Midbrain (tissue), 1 donor: ENCODE measurements at regions not wholly inside any gene's neighbourhood (a gene's known extent, or its start where the extent isn't known, plus 50 kb on each side); places are given as distances from the start of the nearest gene placed in this dataset.

Source experiments
- DNase-seq: peaks from one replicate; lab custom pipeline; 2025; lab: John Stamatoyannopoulos, UW

DNA sequence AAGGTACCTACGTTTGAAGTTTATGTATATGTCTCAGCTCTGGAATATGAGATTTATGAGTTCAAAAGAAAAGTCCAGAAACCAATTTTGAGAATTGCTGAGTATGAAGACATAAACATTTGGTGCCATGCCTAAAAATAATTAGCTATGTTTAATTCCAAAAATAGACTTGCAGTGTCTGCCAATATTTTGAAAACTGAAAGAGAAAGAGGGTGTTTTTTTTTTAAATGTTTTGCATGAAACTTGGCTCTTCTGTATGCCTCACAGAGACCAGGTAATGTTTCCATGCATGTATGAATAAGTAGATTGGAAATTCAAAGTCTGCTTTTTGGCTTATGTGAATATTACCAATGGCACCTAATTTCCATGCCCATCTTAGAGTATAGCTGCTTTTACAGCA lies 634.4 kb upstream of the C9orf72 start:
- DNase-seq = no peak

DNA sequence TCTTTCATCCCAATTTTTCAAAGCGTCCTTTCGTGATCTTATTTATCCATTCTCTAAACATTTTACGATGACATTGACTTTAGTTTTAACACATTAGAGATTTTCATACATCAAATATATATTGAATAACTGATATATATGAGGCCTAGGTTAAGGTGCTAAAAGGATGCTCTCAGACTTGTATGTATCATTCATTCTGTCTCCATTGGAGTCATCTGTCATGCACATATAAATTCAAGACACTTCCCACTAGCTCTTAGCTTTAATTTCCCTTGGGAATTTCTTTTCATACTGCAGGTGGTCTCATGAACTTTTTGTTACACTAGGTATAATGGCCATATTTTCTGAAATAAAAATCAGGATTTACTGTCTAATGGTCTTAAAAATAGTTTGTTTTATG lies 635.8 kb upstream of the C9orf72 start:
- no peak for DNase-seq

DNA sequence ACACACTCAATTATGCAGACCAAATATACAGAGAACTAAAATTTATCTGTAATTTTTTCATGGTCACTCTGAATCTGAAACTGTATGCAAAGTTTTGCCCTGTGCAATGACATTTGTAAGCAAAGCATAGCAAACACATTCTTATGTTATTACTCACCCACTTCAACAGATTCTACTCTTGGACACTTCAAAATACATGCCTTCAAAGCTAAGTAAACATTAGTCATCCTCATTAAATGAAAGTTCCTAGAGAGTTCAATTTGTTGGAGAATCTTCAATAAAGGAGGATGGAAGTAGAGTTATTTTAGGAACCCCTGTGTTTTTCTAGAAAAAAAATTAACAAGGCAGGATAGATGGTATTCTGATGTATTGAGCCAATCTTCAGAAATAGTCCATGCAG lies 639.7 kb upstream of the C9orf72 start:
- DNase-seq = no peak

DNA sequence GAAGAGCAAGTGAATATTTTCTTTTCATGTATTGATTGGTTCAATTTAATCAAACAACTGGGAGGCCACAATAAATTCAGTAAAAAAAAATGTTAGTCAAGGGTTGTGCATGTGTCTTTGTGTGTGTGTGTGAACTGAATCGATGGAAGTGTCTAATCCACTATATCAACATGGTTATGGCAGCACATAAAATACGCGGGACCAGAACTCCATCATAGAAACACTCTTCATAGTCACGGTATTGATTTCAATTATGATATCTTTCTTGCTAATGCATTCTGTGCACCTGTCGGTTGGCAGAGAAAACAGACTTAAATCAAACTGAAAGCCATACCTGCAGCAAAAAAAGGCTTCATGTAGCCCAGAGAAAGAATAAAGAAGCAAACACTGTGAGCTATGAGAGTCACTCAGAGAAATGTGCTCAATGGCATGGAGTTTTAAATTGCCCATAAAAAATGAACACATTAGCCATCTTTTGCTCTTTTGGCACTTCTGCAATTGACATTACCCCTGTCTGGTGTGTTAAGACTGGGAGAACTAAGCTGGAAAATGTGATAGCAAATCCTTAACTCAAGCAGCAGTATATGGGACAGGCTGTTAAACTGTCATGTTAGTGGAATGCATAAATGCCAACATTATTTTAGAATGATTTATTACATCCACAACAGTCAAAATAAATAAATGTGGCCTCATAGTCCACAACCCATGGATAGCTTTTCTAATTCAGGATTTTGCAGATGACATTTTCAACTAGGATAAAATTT lies 642.4 kb upstream of the C9orf72 start:
- no peak for DNase-seq

DNA sequence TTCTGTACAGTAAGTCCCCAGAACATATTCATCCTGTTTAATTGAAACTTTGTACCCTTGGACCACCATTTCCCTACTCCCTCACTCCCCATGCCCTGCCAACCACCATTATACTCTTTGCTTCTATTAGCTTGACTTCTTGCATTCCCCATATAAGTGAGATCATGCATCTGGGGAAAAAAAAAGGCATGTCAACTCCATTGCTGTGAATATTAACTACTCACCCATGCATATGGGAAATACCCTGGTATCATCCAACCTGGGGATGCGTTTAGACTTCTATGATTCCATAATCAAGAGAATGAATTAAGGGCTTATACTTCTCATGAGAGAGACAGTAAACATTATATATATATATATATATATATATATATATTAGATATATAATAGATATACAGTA lies 659.4 kb upstream of the C9orf72 start:
- no peak for DNase-seq

DNA sequence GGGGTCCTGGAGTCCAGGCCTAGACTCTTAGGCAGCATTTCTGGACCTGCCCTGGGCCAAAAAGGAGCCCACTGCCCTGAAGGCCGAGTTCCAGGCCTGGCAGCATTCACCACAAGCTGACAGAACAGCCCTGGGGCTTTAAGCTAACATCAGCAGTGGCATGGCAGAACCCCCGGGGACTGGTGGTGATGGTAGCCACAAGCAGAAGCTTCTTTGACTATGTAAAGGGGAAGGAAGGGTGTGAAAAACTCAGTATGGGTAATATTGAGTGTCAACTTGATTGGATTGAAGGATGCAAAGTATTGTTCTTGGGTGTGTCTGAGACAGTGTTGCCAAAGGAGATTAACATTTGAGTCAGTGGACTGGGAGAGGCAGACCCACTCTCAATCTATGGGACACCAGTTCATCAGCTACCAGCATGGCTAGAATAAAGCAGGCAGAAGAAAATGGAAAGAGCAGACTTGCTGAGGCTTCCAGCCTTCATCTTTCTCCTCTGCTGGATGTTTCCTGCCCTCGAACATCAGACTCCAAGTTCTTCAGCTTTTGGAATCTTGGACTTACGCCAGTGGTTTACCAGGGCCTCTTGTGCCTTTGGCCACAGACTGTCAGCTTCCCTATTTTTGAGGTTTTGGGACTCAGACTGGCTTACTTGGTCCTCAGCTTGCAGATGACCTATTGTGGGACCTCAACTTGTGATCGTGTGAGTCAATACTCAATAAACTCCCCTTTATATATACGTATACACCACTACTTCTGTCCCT lies 661.0 kb upstream of the C9orf72 start:
- no peak for DNase-seq

DNA sequence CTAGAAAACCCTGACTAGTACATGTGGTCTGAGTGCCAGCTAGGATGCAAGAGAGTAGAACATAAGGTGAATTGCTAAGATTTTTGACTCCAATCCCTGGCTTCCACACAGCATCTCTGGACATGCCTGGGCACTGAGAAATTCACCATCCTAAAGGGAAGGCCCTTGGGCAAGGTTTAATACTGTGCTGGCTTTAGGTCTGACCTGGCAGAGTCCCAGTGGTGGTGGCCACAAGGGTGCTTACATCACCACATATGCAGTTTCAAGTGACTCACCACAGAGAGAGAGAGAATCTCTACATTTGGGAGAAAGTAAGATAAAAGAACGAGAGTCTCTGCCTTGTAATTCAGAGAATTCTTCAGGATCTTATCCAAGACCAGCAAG lies 661.6 kb upstream of the C9orf72 start:
- DNase-seq = no peak

DNA sequence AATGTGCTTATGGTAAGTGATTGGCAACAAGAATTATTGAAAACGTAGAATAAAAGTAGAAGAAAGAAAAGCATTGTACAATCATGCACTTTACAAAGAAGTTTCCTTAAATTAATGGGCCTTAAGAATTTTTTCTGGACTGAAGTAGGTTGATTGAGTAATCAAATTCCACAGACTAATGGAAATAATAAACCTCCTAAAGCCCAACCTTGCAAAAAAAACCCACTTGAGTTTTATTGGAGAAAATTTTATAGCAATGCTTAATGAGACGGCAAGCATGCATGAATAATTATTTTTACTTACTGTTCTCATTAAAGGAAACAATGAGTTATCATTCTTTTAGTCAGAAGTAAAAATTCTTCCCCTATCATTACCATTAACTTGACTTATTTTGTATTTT lies 676.1 kb upstream of the C9orf72 start:
- no peak for DNase-seq

DNA sequence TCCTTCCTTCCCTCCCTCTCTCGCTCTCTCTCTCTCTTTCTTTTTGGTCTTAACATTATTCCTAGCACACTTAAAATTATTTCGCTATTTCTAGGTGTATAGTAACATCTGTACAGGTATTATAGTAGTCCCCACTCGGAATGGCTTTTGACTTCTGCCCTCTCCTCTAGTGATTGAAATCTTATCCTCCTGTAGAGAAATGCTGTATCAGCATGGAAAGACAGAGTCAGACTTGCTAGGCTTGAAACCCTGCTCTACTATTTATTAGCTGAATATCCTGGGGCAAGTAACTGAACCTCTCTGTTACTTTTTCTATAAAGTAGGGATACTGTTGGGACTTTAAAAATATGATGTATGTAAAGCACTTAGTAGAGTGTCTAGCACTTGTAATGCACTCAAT lies 681.9 kb upstream of the C9orf72 start:
- no peak for DNase-seq

DNA sequence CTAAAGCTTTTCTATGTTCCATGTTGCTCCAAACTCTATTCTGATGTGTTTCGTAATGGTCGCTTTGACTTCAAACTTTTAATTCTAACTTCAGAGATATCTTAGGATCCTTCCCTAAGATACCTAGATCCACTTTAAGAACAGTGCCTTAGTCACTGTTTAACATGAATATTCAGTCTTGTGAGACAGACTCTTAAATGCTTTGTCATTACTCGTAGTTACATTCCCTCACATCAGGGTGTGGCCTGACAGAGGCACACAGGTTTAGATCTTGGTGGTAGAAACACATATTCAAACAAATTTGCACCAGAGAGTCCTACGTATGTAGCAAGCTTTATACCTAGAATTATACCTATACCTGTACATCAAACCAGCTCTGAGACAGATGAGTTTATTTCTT lies 687.0 kb upstream of the C9orf72 start:
- DNase-seq = no peak

DNA sequence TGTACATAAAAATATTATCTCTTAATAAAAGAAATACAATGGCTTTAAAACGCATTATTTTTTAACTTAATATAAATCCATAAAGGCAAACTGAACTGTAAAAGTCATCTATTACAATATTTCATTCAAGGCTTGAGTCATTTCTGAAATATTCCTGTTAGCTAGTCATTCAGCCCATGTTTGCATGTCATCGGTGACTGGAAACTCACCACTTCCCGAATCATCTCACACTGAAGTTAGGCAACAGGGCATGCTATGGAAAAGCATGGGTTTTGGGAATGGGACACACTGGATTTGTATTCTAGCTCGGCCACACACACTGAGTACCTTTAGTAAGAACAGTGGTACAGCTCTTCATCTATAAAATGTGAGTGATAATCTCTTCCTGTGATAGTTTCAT lies 691.1 kb upstream of the C9orf72 start:
- no peak for DNase-seq

DNA sequence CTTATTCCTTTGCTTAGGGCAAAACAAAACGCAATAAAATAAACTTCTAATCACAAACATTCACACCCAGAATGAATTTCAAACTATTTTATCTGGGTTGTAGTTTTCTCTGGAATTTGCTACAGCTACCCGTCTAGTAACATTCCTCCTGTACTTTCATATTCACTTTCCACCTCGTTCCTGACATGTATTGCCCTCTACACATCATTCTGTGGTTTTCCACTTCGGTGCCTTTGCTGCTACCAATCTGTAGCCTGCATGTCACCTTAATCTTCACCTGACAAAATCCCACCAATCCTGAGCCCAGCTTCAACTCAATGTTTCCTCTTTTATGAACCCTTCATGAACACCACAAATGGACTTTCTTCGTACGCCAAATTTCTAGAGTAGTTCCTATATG lies 694.1 kb upstream of the C9orf72 start:
- DNase-seq = no peak

DNA sequence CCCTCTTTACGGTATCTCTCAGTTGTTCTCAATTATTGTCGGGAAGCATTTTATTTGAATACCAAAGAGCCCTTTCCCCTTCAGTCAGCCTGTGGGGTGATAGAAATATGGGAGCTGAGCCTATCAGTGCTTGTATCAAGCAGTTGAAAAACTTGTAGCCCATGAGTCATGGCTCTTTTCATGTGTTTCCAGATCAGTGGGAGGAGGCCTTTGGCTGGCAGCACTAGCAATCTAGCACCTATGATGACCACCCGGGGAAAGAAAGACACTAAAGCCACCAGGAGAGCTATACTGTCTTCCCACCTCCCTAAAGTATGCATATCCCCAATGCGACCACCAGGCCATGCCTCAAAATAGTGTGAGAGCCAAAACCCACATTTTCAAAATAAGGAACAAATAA lies 696.9 kb upstream of the C9orf72 start:
- DNase-seq = no peak

DNA sequence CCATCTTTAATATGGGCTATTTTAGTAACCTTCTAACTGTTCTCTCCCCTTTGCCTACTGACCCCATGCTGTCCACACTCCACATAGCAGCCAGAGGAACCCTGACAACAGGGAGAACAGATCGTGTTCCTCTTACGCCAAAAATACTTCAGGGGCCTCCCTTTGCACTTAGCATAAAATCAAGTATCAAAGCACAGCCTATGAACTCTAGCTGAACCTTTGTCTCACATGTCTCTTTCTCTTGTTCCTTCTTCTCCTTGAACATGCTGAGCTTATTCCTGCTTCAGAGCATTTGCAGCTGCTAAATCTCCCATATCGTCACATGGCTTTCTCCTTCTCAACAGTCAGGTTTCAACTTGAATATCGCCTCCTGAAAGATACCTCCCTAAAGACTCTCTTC lies 698.8 kb upstream of the C9orf72 start:
- no peak for DNase-seq

DNA sequence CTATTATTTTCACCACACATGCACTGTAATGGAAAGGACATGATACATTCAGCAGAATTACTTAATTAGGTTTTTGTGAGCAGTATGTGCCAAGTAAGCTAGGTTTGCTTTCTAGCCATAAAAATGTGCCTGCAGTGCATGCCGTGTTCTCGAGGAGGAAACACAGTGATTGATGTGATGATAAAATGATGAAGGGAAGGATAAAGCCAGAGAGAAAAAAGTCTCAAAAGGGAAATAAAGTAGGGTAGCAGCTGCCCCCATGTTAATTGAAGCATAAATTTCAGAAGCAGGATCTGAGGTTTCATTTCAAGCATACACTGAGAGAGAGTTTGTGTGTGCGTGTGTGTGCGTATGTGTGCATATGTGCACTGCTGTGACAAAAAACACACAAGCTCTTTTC lies 714.2 kb upstream of the C9orf72 start:
- DNase-seq = no peak

DNA sequence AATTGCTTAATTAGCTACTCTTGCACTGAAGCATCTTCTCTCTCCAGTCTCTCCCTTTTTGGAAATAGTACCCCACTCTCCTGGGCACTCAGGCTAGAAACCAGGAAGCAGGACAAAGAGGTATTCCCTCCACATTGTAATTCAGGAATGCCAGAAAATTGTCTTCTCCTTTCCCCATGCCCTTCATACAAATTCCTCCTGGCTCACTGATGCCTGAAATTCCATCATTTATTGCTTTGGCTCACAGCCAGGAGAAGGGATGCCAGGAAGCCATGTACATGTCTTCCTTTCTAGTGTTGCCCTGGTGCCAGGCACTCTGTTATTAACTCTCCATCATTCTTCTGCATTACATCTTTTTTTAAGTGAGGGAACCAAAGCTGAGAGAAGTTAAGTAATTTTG lies 716.5 kb upstream of the C9orf72 start:
- DNase-seq = no peak

DNA sequence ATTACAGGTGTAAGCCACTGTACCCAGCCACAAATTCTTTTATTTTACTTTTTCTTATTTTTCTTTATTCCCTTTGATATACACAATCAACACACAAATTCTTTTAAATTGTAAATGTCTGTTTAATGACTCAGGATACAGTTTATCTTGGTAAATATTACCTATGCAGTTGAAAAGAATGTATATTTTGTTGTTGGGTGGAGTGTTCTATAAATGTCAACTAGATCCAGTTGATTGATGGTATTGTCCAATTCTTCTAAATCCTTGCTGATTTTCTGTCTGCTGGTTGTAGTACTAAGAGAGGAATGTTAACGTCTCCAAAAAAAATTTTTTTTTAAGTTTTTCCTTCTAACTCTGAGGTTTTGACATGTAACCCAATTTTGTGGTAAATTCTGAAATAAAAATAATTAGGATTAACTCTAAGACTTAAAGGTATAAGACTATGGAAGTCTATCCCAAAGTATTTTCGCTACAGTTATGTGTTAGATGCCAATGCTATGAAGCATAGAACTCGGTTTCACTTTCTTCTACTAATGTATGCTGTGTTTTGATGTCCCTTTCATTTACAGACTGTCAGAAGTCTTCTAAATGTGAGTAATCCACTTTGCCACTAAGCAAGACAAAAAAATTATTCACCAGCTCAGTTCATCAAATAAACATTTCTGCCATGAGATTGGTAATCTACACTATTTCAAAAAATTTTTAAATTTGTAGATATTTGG lies 720.2 kb upstream of the C9orf72 start:
- DNase-seq = no peak

DNA sequence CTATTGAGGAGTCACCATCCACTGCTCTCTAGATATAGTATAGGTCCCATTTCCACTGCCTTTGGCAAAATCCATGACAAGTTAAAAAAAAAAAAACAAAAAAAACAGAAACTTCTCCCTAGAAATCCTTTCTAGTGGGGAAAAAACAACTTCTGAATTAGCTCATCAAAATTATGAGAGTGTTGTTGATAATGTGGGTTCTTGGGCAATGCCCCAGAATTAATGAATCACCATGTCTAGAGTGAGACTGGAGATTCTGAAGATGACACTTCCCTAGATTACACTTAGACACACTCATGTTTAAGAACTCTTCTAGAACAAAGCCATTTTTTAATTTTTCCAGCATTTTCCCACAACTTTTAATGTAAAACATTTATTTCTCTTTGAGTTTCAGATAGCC lies 728.0 kb upstream of the C9orf72 start:
- DNase-seq = no peak

DNA sequence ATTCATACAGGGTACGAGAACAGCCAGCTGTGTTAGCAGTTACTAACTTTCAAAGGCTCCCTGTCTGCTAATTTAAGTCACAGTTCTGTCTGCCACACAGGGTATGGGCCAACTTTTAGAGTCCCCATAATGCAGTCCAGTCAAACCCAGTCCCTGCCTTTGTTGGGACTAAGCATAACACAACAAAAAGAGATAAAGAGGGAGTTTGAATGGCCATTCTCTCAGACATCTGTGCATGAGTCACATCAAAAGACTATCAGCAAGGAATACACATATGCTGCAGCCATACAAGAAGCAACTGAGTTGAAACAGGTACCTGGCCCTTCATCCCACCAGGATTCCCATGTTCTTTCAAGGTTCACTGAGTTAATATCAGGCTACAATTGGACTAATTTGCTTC lies 744.5 kb upstream of the C9orf72 start:
- DNase-seq = peak; percentile 7

DNA sequence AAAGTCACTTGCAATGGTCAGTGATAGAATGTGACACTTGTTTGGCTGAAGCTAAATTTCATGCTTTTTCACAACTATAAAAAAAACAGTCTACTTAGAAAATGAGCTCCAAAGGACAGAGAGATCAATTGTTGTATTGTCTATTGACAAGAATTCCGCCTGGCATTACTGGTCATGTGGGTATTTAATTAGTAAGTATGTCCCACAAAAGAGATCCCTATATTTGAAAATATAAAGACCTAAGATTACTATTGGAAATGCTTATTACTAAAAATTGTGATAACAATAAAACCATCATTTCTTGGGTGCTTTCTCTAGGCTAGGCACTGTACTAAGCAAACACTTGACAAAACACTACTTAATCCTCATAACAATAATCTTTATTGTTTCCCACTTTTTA lies 745.2 kb upstream of the C9orf72 start:
- peak; percentile 31 for DNase-seq

DNA sequence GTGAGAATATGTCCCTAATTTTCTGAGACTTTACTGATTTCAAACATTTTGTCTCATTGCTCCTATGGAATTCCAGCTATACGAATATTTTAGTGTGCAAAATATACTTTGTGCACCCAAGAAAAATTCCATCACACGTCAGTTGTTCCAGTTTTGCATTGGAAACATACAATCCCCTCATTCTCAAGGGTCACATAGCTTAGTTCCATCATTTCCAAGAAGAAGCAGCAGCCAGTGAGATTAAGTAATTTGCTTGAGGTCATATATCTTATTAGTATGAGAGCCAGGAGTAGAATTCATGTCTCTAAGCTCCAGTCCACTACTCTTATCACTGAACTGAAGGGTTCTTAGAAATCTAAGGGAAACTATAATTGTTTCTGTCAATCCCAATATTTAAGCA lies 746.7 kb upstream of the C9orf72 start:
- no peak for DNase-seq

DNA sequence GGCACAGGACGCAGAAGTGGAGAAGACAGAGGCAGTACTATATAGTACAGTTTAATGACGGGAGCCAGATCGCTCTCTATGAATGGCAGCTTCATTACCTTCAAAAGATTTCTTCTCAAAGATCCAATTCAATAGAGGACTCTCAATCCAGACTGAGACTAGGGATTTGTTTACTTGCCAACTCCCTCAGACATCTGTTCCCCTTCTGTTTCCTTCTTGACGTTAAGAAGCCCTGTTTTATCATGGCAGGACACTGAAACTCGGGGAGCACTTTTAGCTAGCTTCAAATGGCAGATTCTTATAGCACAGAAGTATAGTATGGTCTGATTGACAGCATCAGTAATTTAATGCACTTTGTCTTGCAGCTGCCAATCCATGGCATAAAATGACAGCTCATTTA lies 747.3 kb upstream of the C9orf72 start:
- DNase-seq = no peak

DNA sequence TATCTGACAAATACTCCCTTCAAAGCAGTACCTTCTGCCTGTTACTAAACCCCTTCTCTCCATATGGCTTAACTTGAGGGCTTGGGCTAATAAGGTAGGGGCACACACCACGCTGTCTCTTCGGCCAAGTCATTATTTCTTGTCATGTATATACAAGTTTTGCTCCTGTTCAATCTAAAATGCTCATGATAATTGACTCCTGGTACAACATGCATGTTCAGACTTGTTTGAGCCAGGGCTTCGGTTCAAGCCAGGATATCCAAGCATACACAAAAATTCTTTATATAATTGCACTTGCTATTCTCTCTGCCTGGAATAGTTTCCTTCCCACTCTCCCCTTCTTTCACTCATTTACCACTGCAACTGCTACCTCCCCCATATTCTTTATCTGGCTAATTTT lies 756.0 kb upstream of the C9orf72 start:
- DNase-seq = no peak
